ENCODE measurements at regions not wholly inside any gene's neighbourhood (a gene's known extent, or its start where the extent isn't known, plus 50 kb on each side); places are given as distances from the start of the nearest gene placed in this dataset.

GRCh38 chr3:95810462-95810861, 1003.9 kb upstream of the EPHA6 start:
- TF ChIP-seq BCL6 (CRISPR knock-in tag; IDR thresholded peaks at IDR 0.05) (no peak), EZH2 (IDR thresholded peaks at IDR 0.05; ENCODE audit: borderline replicate concordance, low read depth, low read length) (no peak), POLR2A (conservative IDR thresholded peaks at IDR 0.05) (no peak), CTCF (IDR thresholded peaks at IDR 0.05 in 2 of 3, conservative IDR thresholded peaks at IDR 0.05 in 1 of 3; ENCODE audit: insufficient read depth in 2 of 3, low read depth in 1 of 3, low read length in 3 of 3) (no peak), TBL1XR1 (IDR thresholded peaks at IDR 0.05; ENCODE audit: low read length in 2 of 2) (no peak)

Measured in K562 (cell line).